ENCODE measurements at regions not wholly inside any gene's neighbourhood (a gene's known extent, or its start where the extent isn't known, plus 50 kb on each side); places are given as distances from the start of the nearest gene placed in this dataset.

DNA sequence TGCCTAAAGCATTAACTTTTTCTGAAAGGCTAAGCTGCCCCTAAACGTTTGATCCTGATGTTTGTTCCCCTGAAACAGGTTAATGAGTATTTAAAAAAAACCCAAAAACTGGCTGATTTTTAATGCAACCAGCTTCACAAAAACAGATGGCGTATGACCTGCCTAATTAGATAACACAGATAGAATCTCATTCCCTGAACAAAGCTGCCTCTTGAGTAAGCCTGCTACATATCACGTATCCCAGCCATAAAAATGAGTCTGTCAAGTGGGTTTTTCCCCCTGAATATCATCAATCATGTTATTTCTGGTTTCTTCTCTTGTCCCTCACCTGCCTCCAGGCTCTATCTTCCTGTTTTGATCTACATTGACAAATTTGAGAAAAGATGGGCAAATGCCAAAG, 154.2 kb upstream of the FAM9B start:
- TF ChIP-seq ZFP3 (tag by site-specific recombination; IDR thresholded peaks at IDR 0.05; ENCODE audit: low read depth): no peak
- TF ChIP-seq, protein P1, sequence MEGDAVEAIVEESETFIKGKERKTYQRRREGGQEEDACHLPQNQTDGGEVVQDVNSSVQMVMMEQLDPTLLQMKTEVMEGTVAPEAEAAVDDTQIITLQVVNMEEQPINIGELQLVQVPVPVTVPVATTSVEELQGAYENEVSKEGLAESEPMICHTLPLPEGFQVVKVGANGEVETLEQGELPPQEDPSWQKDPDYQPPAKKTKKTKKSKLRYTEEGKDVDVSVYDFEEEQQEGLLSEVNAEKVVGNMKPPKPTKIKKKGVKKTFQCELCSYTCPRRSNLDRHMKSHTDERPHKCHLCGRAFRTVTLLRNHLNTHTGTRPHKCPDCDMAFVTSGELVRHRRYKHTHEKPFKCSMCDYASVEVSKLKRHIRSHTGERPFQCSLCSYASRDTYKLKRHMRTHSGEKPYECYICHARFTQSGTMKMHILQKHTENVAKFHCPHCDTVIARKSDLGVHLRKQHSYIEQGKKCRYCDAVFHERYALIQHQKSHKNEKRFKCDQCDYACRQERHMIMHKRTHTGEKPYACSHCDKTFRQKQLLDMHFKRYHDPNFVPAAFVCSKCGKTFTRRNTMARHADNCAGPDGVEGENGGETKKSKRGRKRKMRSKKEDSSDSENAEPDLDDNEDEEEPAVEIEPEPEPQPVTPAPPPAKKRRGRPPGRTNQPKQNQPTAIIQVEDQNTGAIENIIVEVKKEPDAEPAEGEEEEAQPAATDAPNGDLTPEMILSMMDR (tag by site-specific recombination; IDR thresholded peaks at IDR 0.05): no peak
- no peak for TF ChIP-seq MYNN (tag by site-specific recombination; IDR thresholded peaks at IDR 0.05; ENCODE audit: borderline replicate concordance)
- no peak for TF ChIP-seq ZNF423 (tag by site-specific recombination; IDR thresholded peaks at IDR 0.05)
- TF ChIP-seq, protein P2, sequence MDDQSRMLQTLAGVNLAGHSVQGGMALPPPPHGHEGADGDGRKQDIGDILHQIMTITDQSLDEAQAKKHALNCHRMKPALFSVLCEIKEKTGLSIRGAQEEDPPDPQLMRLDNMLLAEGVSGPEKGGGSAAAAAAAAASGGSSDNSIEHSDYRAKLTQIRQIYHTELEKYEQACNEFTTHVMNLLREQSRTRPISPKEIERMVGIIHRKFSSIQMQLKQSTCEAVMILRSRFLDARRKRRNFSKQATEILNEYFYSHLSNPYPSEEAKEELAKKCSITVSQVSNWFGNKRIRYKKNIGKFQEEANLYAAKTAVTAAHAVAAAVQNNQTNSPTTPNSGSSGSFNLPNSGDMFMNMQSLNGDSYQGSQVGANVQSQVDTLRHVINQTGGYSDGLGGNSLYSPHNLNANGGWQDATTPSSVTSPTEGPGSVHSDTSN (CRISPR knock-in tag; IDR thresholded peaks at IDR 0.05): no peak
- TF ChIP-seq, protein P3, sequence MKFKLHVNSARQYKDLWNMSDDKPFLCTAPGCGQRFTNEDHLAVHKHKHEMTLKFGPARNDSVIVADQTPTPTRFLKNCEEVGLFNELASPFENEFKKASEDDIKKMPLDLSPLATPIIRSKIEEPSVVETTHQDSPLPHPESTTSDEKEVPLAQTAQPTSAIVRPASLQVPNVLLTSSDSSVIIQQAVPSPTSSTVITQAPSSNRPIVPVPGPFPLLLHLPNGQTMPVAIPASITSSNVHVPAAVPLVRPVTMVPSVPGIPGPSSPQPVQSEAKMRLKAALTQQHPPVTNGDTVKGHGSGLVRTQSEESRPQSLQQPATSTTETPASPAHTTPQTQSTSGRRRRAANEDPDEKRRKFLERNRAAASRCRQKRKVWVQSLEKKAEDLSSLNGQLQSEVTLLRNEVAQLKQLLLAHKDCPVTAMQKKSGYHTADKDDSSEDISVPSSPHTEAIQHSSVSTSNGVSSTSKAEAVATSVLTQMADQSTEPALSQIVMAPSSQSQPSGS (tag by site-specific recombination; IDR thresholded peaks at IDR 0.05; ENCODE audit: low read depth): no peak
